IPS DF 4.7 (cell line): ENCODE measurements at regions not wholly inside any gene's neighbourhood (a gene's known extent, or its start where the extent isn't known, plus 50 kb on each side); places are given as distances from the start of the nearest gene placed in this dataset.
"Not testable (repeated sequence)": the region's sequence is repeated elsewhere in the genome, so short reads cannot be mapped to it uniquely, and the experiment has no call there.

ENCODE experiments used
- DNase-seq: peaks from one replicate; pipeline ENCODE4 v3.0.0-alpha.2; 2013; ENCODE audit warnings: low spot score; ENCODE audit errors: extremely low read depth

- DNase-seq, result not testable (repeated sequence)
Measured at GRCh38 chr7:116373229-116373628, 126.3 kb upstream of the CAV2 start.

GRCh38 chr7:116377721-116378120 lies 121.8 kb upstream of the CAV2 start:
- DNase-seq, result no peak

GRCh38 chr7:116380025-116380424 lies 119.5 kb upstream of the CAV2 start:
- DNase-seq, result no peak

- DNase-seq, result no peak
Measured at GRCh38 chr7:116382375-116382774, 117.2 kb upstream of the CAV2 start.

GRCh38 chr7:116384936-116385635 lies 114.5 kb upstream of the CAV2 start:
- DNase-seq, result no peak

- DNase-seq, result no peak
Measured at GRCh38 chr7:116386674-116387073, 112.9 kb upstream of the CAV2 start.

GRCh38 chr7:116390363-116390762 lies 109.2 kb upstream of the CAV2 start:
- DNase-seq, result no peak

GRCh38 chr7:116392806-116393205 lies 106.7 kb upstream of the CAV2 start:
- no peak for DNase-seq

GRCh38 chr7:116393654-116394053 lies 105.9 kb upstream of the CAV2 start:
- no peak for DNase-seq

- DNase-seq, result no peak
Measured at GRCh38 chr7:116394106-116394505, 105.4 kb upstream of the CAV2 start.

- DNase-seq, result peak; percentile 5
Measured at GRCh38 chr7:116395141-116395791, 104.3 kb upstream of the CAV2 start.

GRCh38 chr7:116398672-116399071 lies 100.9 kb upstream of the CAV2 start:
- no peak for DNase-seq

- no peak for DNase-seq
Measured at GRCh38 chr7:116399819-116400218, 99.7 kb upstream of the CAV2 start.

GRCh38 chr7:116400522-116400921 lies 99.0 kb upstream of the CAV2 start:
- DNase-seq, result no peak

- DNase-seq, result no peak
Measured at GRCh38 chr7:116401711-116402110, 97.8 kb upstream of the CAV2 start.

- DNase-seq, result no peak
Measured at GRCh38 chr7:116403265-116403664, 96.3 kb upstream of the CAV2 start.

- DNase-seq, result no peak
Measured at GRCh38 chr7:116404389-116404788, 95.1 kb upstream of the CAV2 start.

- DNase-seq, result no peak
Measured at GRCh38 chr7:116405810-116406209, 93.7 kb upstream of the CAV2 start.

GRCh38 chr7:116407165-116407564 lies 92.4 kb upstream of the CAV2 start:
- DNase-seq, result no peak

- DNase-seq, result no peak
Measured at GRCh38 chr7:116408166-116408565, 91.4 kb upstream of the CAV2 start.

- DNase-seq, result not testable (repeated sequence)
Measured at GRCh38 chr7:116408831-116409453, 90.6 kb upstream of the CAV2 start.

GRCh38 chr7:116410694-116411093 lies 88.8 kb upstream of the CAV2 start:
- DNase-seq, result not testable (repeated sequence)
